Tibial artery (tissue), 4 donors: ENCODE measurements at regions not wholly inside any gene's neighbourhood (a gene's known extent, or its start where the extent isn't known, plus 50 kb on each side); places are given as distances from the start of the nearest gene placed in this dataset.

Experiments used
- DNase-seq, 2 donors: peaks; one replicate each; pipeline ENCODE4 v3.0.0-alpha.2; 2019
- H3K27ac ChIP-seq, 2 donors: fragments of 200-600 bp; sonication (generic) in 1 of 2; 1 replicate in 1 of 2; 2 replicates in 1 of 2; pipeline ENCODE4 v1.5.1; 2018 to 2019; ENCODE audit warnings: mild to moderate bottlenecking in 1 of 2
- H3K27me3 ChIP-seq, 2 donors: fragments of 200-600 bp; sonication (generic) in 1 of 2; one replicate each; pipeline versions ENCODE4 v1.5.1 to v1.6.0; 2016 to 2019
- H3K36me3 ChIP-seq, 3 donors: fragments of 200-600 bp; sonication (generic) in 2 of 3; one replicate each; pipeline ENCODE4 v1.5.1; 2016 to 2019; ENCODE audit warnings: mild to moderate bottlenecking in 2 of 3
- H3K4me1 ChIP-seq, 4 donors: fragments of 200-600 bp; sonication (generic) in 2 of 4; 1 replicate in 3 of 4; 2 replicates in 1 of 4; pipeline ENCODE4 v1.5.1; 2016 to 2019
- H3K4me3 ChIP-seq, 2 donors: fragments of 200-600 bp; sonication (generic) in 1 of 2; 1 replicate in 1 of 2; 2 replicates in 1 of 2; pipeline ENCODE4 v1.5.1; 2018 to 2019; ENCODE audit warnings: mild to moderate bottlenecking in 2 of 2
- H3K9me3 ChIP-seq, 3 donors: fragments of 200-600 bp; sonication (generic) in 1 of 3; one replicate each; pipeline ENCODE4 v1.5.1; 2016 to 2019
- CTCF ChIP-seq, 2 experiments: fragments of 200-600 bp in 1 of 2; fragments of 450-650 bp in 1 of 2; IDR thresholded peaks; one replicate each; pipeline ENCODE4 v1.5.1; 2017 to 2019; ENCODE audit warnings: antibody characterized with exemption in 2 of 2, mild to moderate bottlenecking in 1 of 2, moderate library complexity in 1 of 2
- intact Hi-C: fragments of 100-400 bp; cut with DNase I; formaldehyde crosslinking; loops from one replicate; pipeline ENCODE4 v1.15.0; 2023; ENCODE audit warnings: low total_unique reads

- Histone ChIP-seq H3K36me3 (no peaks in the 10 kb centered on the region), H3K9me3 (no peaks in the 10 kb centered on the region), H3K4me1 (no peaks in the 10 kb centered on the region), H3K27me3 (no peaks in the 10 kb centered on the region), H3K4me3 (no peak overlapping the region), H3K27ac (no peak overlapping the region)
- intact Hi-C loops: no loop called here
- no peak for TF ChIP-seq CTCF (IDR thresholded peaks at IDR 0.05)
- DNase-seq: no peak
These were observed 299.2 kb downstream of the USP25 start for GRCh38 chr21:16028941-16029464.

- Histone ChIP-seq H3K36me3 (no peaks in the 10 kb centered on the region), H3K27ac (no peak overlapping the region), H3K4me1 (no peaks in the 10 kb centered on the region), H3K4me3 (no peak overlapping the region), H3K9me3 (no peaks in the 10 kb centered on the region), H3K27me3 (no peaks in the 10 kb centered on the region)
- intact Hi-C loops: no loop called here
- TF ChIP-seq CTCF (IDR thresholded peaks at IDR 0.05): no peak
- no peak for DNase-seq
These were observed 303.4 kb downstream of the USP25 start for GRCh38 chr21:16033193-16033592.

GRCh38 chr21:16034446-16035190 is 304.8 kb downstream of the USP25 start:
- Histone ChIP-seq H3K4me3 (no peak overlapping the region), H3K27me3 (no peaks in the 10 kb centered on the region), H3K27ac (no peak overlapping the region), H3K4me1 (no peaks in the 10 kb centered on the region), H3K36me3 (no peaks in the 10 kb centered on the region), H3K9me3 (no peaks in the 10 kb centered on the region)
- intact Hi-C loops: no loop called here
- TF ChIP-seq CTCF (IDR thresholded peaks at IDR 0.05): no peak
- DNase-seq: no peak

- H3K36me3 ChIP-seq: no peaks in the 10 kb centered on the region
- intact Hi-C loops: no loop called here
- H3K4me3 ChIP-seq: no peak overlapping the region
These were observed 307.7 kb downstream of the USP25 start for GRCh38 chr21:16037421-16037955.

GRCh38 chr21:16040601-16041000 is 310.8 kb downstream of the USP25 start:
- intact Hi-C loops: no loop called here

More at GRCh38 chr21:16037421-16037955, 307.7 kb downstream of the USP25 start:
- no peak for DNase-seq
- H3K4me1 ChIP-seq: no peaks in the 10 kb centered on the region
- no peaks in the 10 kb centered on the region for H3K27me3 ChIP-seq
- no peak overlapping the region for H3K27ac ChIP-seq
- no peak for TF ChIP-seq CTCF (IDR thresholded peaks at IDR 0.05)
- H3K9me3 ChIP-seq: no peaks in the 10 kb centered on the region

More at GRCh38 chr21:16040601-16041000, 310.8 kb downstream of the USP25 start:
- Histone ChIP-seq H3K27me3 (no peaks in the 10 kb centered on the region), H3K4me3 (no peak overlapping the region), H3K4me1 (no peaks in the 10 kb centered on the region), H3K36me3 (no peaks in the 10 kb centered on the region), H3K9me3 (no peaks in the 10 kb centered on the region), H3K27ac (no peak overlapping the region)
- no peak for TF ChIP-seq CTCF (IDR thresholded peaks at IDR 0.05)
- no peak for DNase-seq
